ENCODE measurements at regions not wholly inside any gene's neighbourhood (a gene's known extent, or its start where the extent isn't known, plus 50 kb on each side); places are given as distances from the start of the nearest gene placed in this dataset.
"Not testable (repeated sequence)": the region's sequence is repeated elsewhere in the genome, so short reads cannot be mapped to it uniquely, and the experiment has no call there.

GRCh38 chr6:135555550-135555949 is 58.0 kb upstream of the AHI1 start:
- DNase-seq = no peak
- intact Hi-C loops (cut with micrococcal nuclease) = no loop called here
- no peak overlapping the region for H3K4me3 Mint-ChIP-seq
- no peaks in the 10 kb centered on the region for H3K27me3 Mint-ChIP-seq
- H3K9me3 Mint-ChIP-seq = peaks cover 17% of the 10 kb centered on the region
- H3K4me1 Mint-ChIP-seq = peaks cover 30% of the 10 kb centered on the region
- H3K27ac Mint-ChIP-seq = no peak overlapping the region
- H3K36me3 Mint-ChIP-seq (ENCODE audit: low read depth) = peaks cover 35% of the 10 kb centered on the region

- DNase-seq = no peak
- H3K27me3 Mint-ChIP-seq = no peaks in the 10 kb centered on the region
- H3K4me3 Mint-ChIP-seq = no peak overlapping the region
- peaks cover 50% of the 10 kb centered on the region for H3K4me1 Mint-ChIP-seq
- peak overlapping the region; percentile 76 for H3K27ac Mint-ChIP-seq
- intact Hi-C loops (cut with micrococcal nuclease) = loop anchor here (2.0 kb wide), 1 partner anchor 19 kb away; no protein-coding TSS in a partner anchor
- peaks cover 45% of the 10 kb centered on the region for H3K36me3 Mint-ChIP-seq (ENCODE audit: low read depth)
- H3K9me3 Mint-ChIP-seq = peaks cover 19% of the 10 kb centered on the region
Observed at GRCh38 chr6:135557582-135557981, 60.0 kb upstream of the AHI1 start.

- peak overlapping the region; percentile 92 for H3K27ac Mint-ChIP-seq
- H3K36me3 Mint-ChIP-seq (ENCODE audit: low read depth) = peaks cover 63% of the 10 kb centered on the region
- H3K9me3 Mint-ChIP-seq = peaks cover 29% of the 10 kb centered on the region
- intact Hi-C loops (cut with micrococcal nuclease); H3K27me3 Mint-ChIP-seq: not testable (repeated sequence)
- peak overlapping the region; percentile 46 for H3K4me3 Mint-ChIP-seq
- peaks cover 82% of the 10 kb centered on the region for H3K4me1 Mint-ChIP-seq
- peak; percentile 84 for DNase-seq
Observed at GRCh38 chr6:135565605-135566004, 68.1 kb upstream of the AHI1 start.

GRCh38 chr6:135566311-135567068 is 69.0 kb upstream of the AHI1 start:
- Mint-ChIP-seq H3K4me1 (peaks cover 78% of the 10 kb centered on the region), H3K27ac (peak overlapping the region; percentile 92), H3K9me3 (peaks cover 29% of the 10 kb centered on the region), H3K27me3 (no peaks in the 10 kb centered on the region), H3K4me3 (peak overlapping the region; percentile 52), H3K36me3 (ENCODE audit: low read depth) (peaks cover 64% of the 10 kb centered on the region)
- peak; percentile 57 for DNase-seq
- intact Hi-C loops (cut with micrococcal nuclease) = loop anchor here (1.0 kb wide), 1 partner anchor 21 kb away; no protein-coding TSS in a partner anchor

- H3K4me3 Mint-ChIP-seq = peak overlapping the region; percentile 64
- peaks cover 28% of the 10 kb centered on the region for H3K9me3 Mint-ChIP-seq
- no peaks in the 10 kb centered on the region for H3K27me3 Mint-ChIP-seq
- H3K4me1 Mint-ChIP-seq = peaks cover 70% of the 10 kb centered on the region
- intact Hi-C loops (cut with micrococcal nuclease) = loop anchor here (1.0 kb wide), 5 partner anchors 10 to 80 kb away; no protein-coding TSS in a partner anchor
- peak; percentile 61 for DNase-seq
- peaks cover 60% of the 10 kb centered on the region for H3K36me3 Mint-ChIP-seq (ENCODE audit: low read depth)
- H3K27ac Mint-ChIP-seq = peak overlapping the region; percentile 92
Observed at GRCh38 chr6:135567375-135568083, 70.0 kb upstream of the AHI1 start.

GRCh38 chr6:135568379-135568778 is 70.8 kb upstream of the AHI1 start:
- intact Hi-C loops (cut with micrococcal nuclease) = loop anchor here (1.0 kb wide), 4 partner anchors 9 to 79 kb away; no protein-coding TSS in a partner anchor
- Mint-ChIP-seq H3K4me1 (peaks cover 62% of the 10 kb centered on the region), H3K9me3 (peaks cover 21% of the 10 kb centered on the region), H3K27me3 (no peaks in the 10 kb centered on the region), H3K27ac (peak overlapping the region; percentile 92), H3K36me3 (ENCODE audit: low read depth) (peaks cover 53% of the 10 kb centered on the region), H3K4me3 (peak overlapping the region; percentile 64)
- peak; percentile 90 for DNase-seq

GRCh38 chr6:135572051-135572450 is 74.5 kb upstream of the AHI1 start:
- no peaks in the 10 kb centered on the region for H3K27me3 Mint-ChIP-seq
- intact Hi-C loops (cut with micrococcal nuclease) = loop anchor here (1.0 kb wide), 1 partner anchor 9 kb away; no protein-coding TSS in a partner anchor
- H3K4me1 Mint-ChIP-seq = peaks cover 53% of the 10 kb centered on the region
- peak overlapping the region; percentile 82 for H3K27ac Mint-ChIP-seq
- peaks cover 10% of the 10 kb centered on the region for H3K9me3 Mint-ChIP-seq
- DNase-seq = no peak
- H3K4me3 Mint-ChIP-seq = no peak overlapping the region
- peaks cover 36% of the 10 kb centered on the region for H3K36me3 Mint-ChIP-seq (ENCODE audit: low read depth)

- Mint-ChIP-seq H3K4me3 (no peak overlapping the region), H3K27ac (no peak overlapping the region), H3K27me3 (no peaks in the 10 kb centered on the region), H3K36me3 (ENCODE audit: low read depth) (peaks cover 35% of the 10 kb centered on the region), H3K9me3 (peaks cover 10% of the 10 kb centered on the region), H3K4me1 (peaks cover 43% of the 10 kb centered on the region)
- intact Hi-C loops (cut with micrococcal nuclease) = loop anchor here (2.0 kb wide), 3 partner anchors 15 to 77 kb away; no protein-coding TSS in a partner anchor
- DNase-seq = no peak
Observed at GRCh38 chr6:135575629-135576028, 78.1 kb upstream of the AHI1 start.

GRCh38 chr6:135576055-135576454 is 78.5 kb upstream of the AHI1 start:
- H3K27me3 Mint-ChIP-seq = no peaks in the 10 kb centered on the region
- peak overlapping the region; percentile 96 for H3K27ac Mint-ChIP-seq
- peak overlapping the region; percentile 51 for H3K4me3 Mint-ChIP-seq
- peaks cover 10% of the 10 kb centered on the region for H3K9me3 Mint-ChIP-seq
- intact Hi-C loops (cut with micrococcal nuclease) = loop anchor here (2.0 kb wide), 3 partner anchors 15 to 77 kb away; no protein-coding TSS in a partner anchor
- H3K4me1 Mint-ChIP-seq = peaks cover 43% of the 10 kb centered on the region
- peaks cover 33% of the 10 kb centered on the region for H3K36me3 Mint-ChIP-seq (ENCODE audit: low read depth)
- peak; percentile 53 for DNase-seq

GRCh38 chr6:135577059-135577538 is 79.6 kb upstream of the AHI1 start:
- peaks cover 13% of the 10 kb centered on the region for H3K9me3 Mint-ChIP-seq
- H3K4me1 Mint-ChIP-seq = peaks cover 45% of the 10 kb centered on the region
- H3K36me3 Mint-ChIP-seq (ENCODE audit: low read depth) = peaks cover 32% of the 10 kb centered on the region
- peak overlapping the region; percentile 96 for H3K27ac Mint-ChIP-seq
- intact Hi-C loops (cut with micrococcal nuclease) = loop anchor here (1.0 to 2.0 kb wide), 8 partner anchors 9 to 78 kb away; no protein-coding TSS in a partner anchor
- no peaks in the 10 kb centered on the region for H3K27me3 Mint-ChIP-seq
- DNase-seq = peak; percentile 74
- peak overlapping the region; percentile 39 for H3K4me3 Mint-ChIP-seq

GRCh38 chr6:135578976-135579375 is 81.4 kb upstream of the AHI1 start:
- Mint-ChIP-seq H3K36me3 (ENCODE audit: low read depth) (peaks cover 37% of the 10 kb centered on the region), H3K9me3 (peaks cover 18% of the 10 kb centered on the region), H3K4me1 (peaks cover 59% of the 10 kb centered on the region), H3K27me3 (no peaks in the 10 kb centered on the region), H3K4me3 (no peak overlapping the region), H3K27ac (peak overlapping the region; percentile 86)
- intact Hi-C loops (cut with micrococcal nuclease) = no loop called here
- DNase-seq = no peak

GRCh38 chr6:135581211-135581610 is 83.7 kb upstream of the AHI1 start:
- H3K36me3 Mint-ChIP-seq (ENCODE audit: low read depth) = peaks cover 49% of the 10 kb centered on the region
- no peak overlapping the region for H3K4me3 Mint-ChIP-seq
- H3K27me3 Mint-ChIP-seq = no peaks in the 10 kb centered on the region
- H3K9me3 Mint-ChIP-seq = peaks cover 15% of the 10 kb centered on the region
- peaks cover 63% of the 10 kb centered on the region for H3K4me1 Mint-ChIP-seq
- H3K27ac Mint-ChIP-seq = peak overlapping the region; percentile 87
- DNase-seq = peak; percentile 55
- intact Hi-C loops (cut with micrococcal nuclease) = loop anchor here (1.0 kb wide), 1 partner anchor 9 kb away; no protein-coding TSS in a partner anchor

GRCh38 chr6:135583256-135583761 is 85.8 kb upstream of the AHI1 start:
- peak overlapping the region; percentile 42 for H3K4me3 Mint-ChIP-seq
- DNase-seq = no peak
- H3K4me1 Mint-ChIP-seq = peaks cover 62% of the 10 kb centered on the region
- peak overlapping the region; percentile 92 for H3K27ac Mint-ChIP-seq
- H3K36me3 Mint-ChIP-seq (ENCODE audit: low read depth) = peaks cover 57% of the 10 kb centered on the region
- H3K9me3 Mint-ChIP-seq = peaks cover 20% of the 10 kb centered on the region
- no peaks in the 10 kb centered on the region for H3K27me3 Mint-ChIP-seq
- intact Hi-C loops (cut with micrococcal nuclease) = no loop called here
